SK-N-SH (cell line): ENCODE measurements at regions not wholly inside any gene's neighbourhood (a gene's known extent, or its start where the extent isn't known, plus 50 kb on each side); places are given as distances from the start of the nearest gene placed in this dataset.

Experiments used
- CTCF ChIA-PET: fragments of 300-600, 350-600 bp; formaldehyde crosslinking; extraction: SDS; loops from one replicate; lab custom pipeline; 2021; lab: Yijun Ruan, JAX
- POLR2A ChIA-PET: fragments of 350-600 bp; sonication (Branson Sonifier 250); formaldehyde crosslinking; extraction: SDS; loops from one replicate; lab custom pipeline; 2020; ENCODE audit warnings: antibody characterized with exemption, inconsistent platforms; lab: Yijun Ruan, JAX
- DNase-seq: peaks from one replicate; pipeline ENCODE4 v3.0.0; 2012
- H2AFZ ChIP-seq: fragments of 200-600 bp; sonication (generic); 2 replicates; pipeline ENCODE4 v1.8.1; 2016; ENCODE audit warnings: antibody characterized with exemption, mild to moderate bottlenecking, low read depth
- H3F3A ChIP-seq: fragments of 200-600 bp; sonication (generic); replicated peaks from 2 replicates; pipeline ENCODE3; 2016; ENCODE audit warnings: antibody characterized with exemption, mild to moderate bottlenecking; ENCODE audit not compliant: insufficient read depth
- H3K27ac ChIP-seq, 2 experiments: fragments of 200-500 bp in 1 of 2; fragments of 200-600 bp in 1 of 2; sonication (Bioruptor generic) in 1 of 2; sonication (generic), shearing (Covaris generic) in 1 of 2; 2 replicates each; pipeline versions ENCODE4 v1.5.1 to v1.6.1; 2014 to 2016; ENCODE audit warnings: low read depth in 2 of 2, inconsistent platforms in 1 of 2, low read length in 1 of 2, mild to moderate bottlenecking in 1 of 2, mixed read lengths in 1 of 2
- H3K27me3 ChIP-seq: fragments of 200-600 bp; sonication (generic), shearing (Covaris generic); 2 replicates; pipeline ENCODE4 v1.6.1; 2016; ENCODE audit warnings: mixed run types; ENCODE audit not compliant: insufficient read depth
- H3K36me3 ChIP-seq, 2 experiments: fragments of 200-500 bp in 1 of 2; fragments of 200-600 bp in 1 of 2; sonication (Bioruptor generic) in 1 of 2; sonication (generic) in 1 of 2; replicated peaks in 1 of 2; 2 replicates each; pipeline versions ENCODE3 to v1.5.1; 2014 to 2016; ENCODE audit warnings: low read length in 1 of 2, mild to moderate bottlenecking in 1 of 2; ENCODE audit not compliant: insufficient read depth in 2 of 2, control insufficient read depth in 1 of 2
- H3K4me1 ChIP-seq, 2 experiments: fragments of 200-500 bp in 1 of 2; fragments of 200-600 bp in 1 of 2; sonication (Bioruptor generic) in 1 of 2; sonication (generic), shearing (Covaris generic) in 1 of 2; 2 replicates each; pipeline versions ENCODE4 v1.5.1 to v1.6.1; 2014 to 2016; ENCODE audit warnings: low read depth in 1 of 2, low read length in 1 of 2, mixed run types in 1 of 2; ENCODE audit not compliant: insufficient read depth in 2 of 2, control insufficient read depth in 1 of 2
- H3K4me2 ChIP-seq: fragments of 200-600 bp; sonication (generic), shearing (Covaris generic); 2 replicates; pipeline ENCODE4 v1.6.1; 2017; ENCODE audit warnings: mixed run types
- H3K4me3 ChIP-seq, 2 experiments: fragments of 200-500 bp in 1 of 2; fragments of 200-600 bp in 1 of 2; sonication (Bioruptor generic) in 1 of 2; sonication (generic), shearing (Covaris generic) in 1 of 2; 2 replicates each; pipeline versions ENCODE4 v1.5.1 to v1.8.1; 2014 to 2016; ENCODE audit warnings: low read depth in 2 of 2, inconsistent platforms in 1 of 2, low read length in 1 of 2, mild to moderate bottlenecking in 1 of 2, mixed read lengths in 1 of 2, moderate library complexity in 1 of 2
- H3K79me2 ChIP-seq: fragments of 200-600 bp; sonication (generic); 2 replicates; pipeline ENCODE4 v1.8.1; 2017; ENCODE audit warnings: mild to moderate bottlenecking; ENCODE audit not compliant: insufficient read depth
- H3K9ac ChIP-seq: fragments of 200-600 bp; sonication (generic); 2 replicates; pipeline ENCODE4 v1.6.1; 2017; ENCODE audit warnings: mixed run types
- H3K9me2 ChIP-seq: fragments of 200-600 bp; sonication (generic); 2 replicates; pipeline ENCODE4 v1.6.1; 2017; ENCODE audit warnings: mixed run types
- H3K9me3 ChIP-seq: fragments of 200-600 bp; sonication (generic); 2 replicates; pipeline ENCODE4 v1.6.1; 2017; ENCODE audit warnings: mixed run types, mild to moderate bottlenecking, moderate library complexity
- H4K20me1 ChIP-seq: fragments of 200-600 bp; sonication (generic); 2 replicates; pipeline ENCODE4 v1.6.1; 2017; ENCODE audit warnings: mild to moderate bottlenecking, mixed run types; ENCODE audit not compliant: insufficient read depth
- CHD2 ChIP-seq: fragments of 150-350 bp; IDR thresholded peaks from 2 replicates; pipeline ENCODE4 v1.6.1; 2018; ENCODE audit warnings: low read length; ENCODE audit not compliant: partially characterized antibody
- FOXJ3 ChIP-seq: sonication (generic); formaldehyde crosslinking; IDR thresholded peaks from 2 replicates; pipeline ENCODE4 v1.5.1; 2020; ENCODE audit warnings: mild to moderate bottlenecking, missing genetic modification reagents
- FOXM1 ChIP-seq: IDR thresholded peaks from 2 replicates; pipeline ENCODE4 v1.4.0; 2012; ENCODE audit warnings: low read depth, mild to moderate bottlenecking
- GABPA ChIP-seq: IDR thresholded peaks from 2 replicates; pipeline ENCODE4 v1.4.0; 2012; ENCODE audit warnings: low read depth, mild to moderate bottlenecking
- MEF2A ChIP-seq: IDR thresholded peaks from 2 replicates; pipeline ENCODE4 v1.4.0; 2012; ENCODE audit warnings: low read depth, borderline replicate concordance
- MXI1 ChIP-seq: IDR thresholded peaks from 2 replicates; pipeline ENCODE4 v1.6.1; 2012; ENCODE audit warnings: mild to moderate bottlenecking, low read depth, low read length, improper control_type of control experiment
- NFIC ChIP-seq: IDR thresholded peaks from 2 replicates; pipeline ENCODE4 v1.4.0; 2012; ENCODE audit warnings: borderline replicate concordance
- NRF1 ChIP-seq: IDR thresholded peaks from 2 replicates; pipeline ENCODE4 v1.6.1; 2012; ENCODE audit warnings: low read depth, mild to moderate bottlenecking, low read length
- POLR2AphosphoS5 ChIP-seq: IDR thresholded peaks from 2 replicates; pipeline ENCODE4 v1.6.1; 2012; ENCODE audit warnings: low read depth, low read length
- RAD21 ChIP-seq: IDR thresholded peaks from 2 replicates; pipeline ENCODE4 v1.6.1; 2012; ENCODE audit warnings: mild to moderate bottlenecking, low read length
- RCOR1 ChIP-seq: fragments of 150-350 bp; IDR thresholded peaks from 2 replicates; pipeline ENCODE4 v1.6.1; 2017; ENCODE audit warnings: antibody characterized with exemption, low read length
- REST ChIP-seq: IDR thresholded peaks from 2 replicates; pipeline ENCODE4 v1.6.1; 2012; ENCODE audit warnings: mild to moderate bottlenecking, low read depth, low read length, moderate library complexity
- SIN3A ChIP-seq: IDR thresholded peaks from 2 replicates; pipeline ENCODE4 v1.6.1; 2012; ENCODE audit warnings: low read depth, mild to moderate bottlenecking, low read length, moderate library complexity, borderline replicate concordance
- SMC3 ChIP-seq: IDR thresholded peaks from 2 replicates; pipeline ENCODE4 v1.6.1; 2012; ENCODE audit warnings: low read depth, low read length, improper control_type of control experiment
- TAF1 ChIP-seq: IDR thresholded peaks from 2 replicates; pipeline ENCODE4 v1.6.1; 2012; ENCODE audit warnings: low read depth, mild to moderate bottlenecking, low read length, moderate library complexity, borderline replicate concordance
- TCF12 ChIP-seq: IDR thresholded peaks from 2 replicates; pipeline ENCODE4 v1.4.0; 2012
- USF1 ChIP-seq: IDR thresholded peaks from 2 replicates; pipeline ENCODE4 v1.4.0; 2012; ENCODE audit warnings: low read depth, borderline replicate concordance
- USF2 ChIP-seq: fragments of 150-350 bp; IDR thresholded peaks from 2 replicates; pipeline ENCODE4 v1.6.1; 2017; ENCODE audit warnings: antibody characterized with exemption, low read length, low read depth, borderline replicate concordance
- WGBS: methylation state at CpG from one replicate; pipeline ENCODE4 v1.1.6; 2017; ENCODE audit warnings: low lambda C conversion rate; 5-methylcytosine and 5-hydroxymethylcytosine counted together

- 12% methylated on average over 3 of the region's 3 CpGs for WGBS
- TF ChIP-seq NFIC, result no peak
- no peak for TF ChIP-seq MXI1
- no peak for TF ChIP-seq SMC3
- no peak for TF ChIP-seq POLR2AphosphoS5
- no peak for TF ChIP-seq RCOR1
- TF ChIP-seq USF1, result no peak
- no peak for TF ChIP-seq TAF1
- TF ChIP-seq MEF2A, result no peak
- TF ChIP-seq FOXJ3 (CRISPR knock-in tag), result no peak
- no peak for TF ChIP-seq NRF1
- TF ChIP-seq GABPA, result no peak
- TF ChIP-seq FOXM1, result no peak
- TF ChIP-seq TCF12, result no peak
- TF ChIP-seq REST, result no peak
- TF ChIP-seq USF2, result no peak
- no peak for TF ChIP-seq RAD21
- no peak for TF ChIP-seq SIN3A
- no peak for TF ChIP-seq CHD2
- CTCF ChIA-PET, result no interaction called here
Measured at GRCh38 chr5:6937677-6938076, 224.4 kb downstream of the TENT4A start.

More at GRCh38 chr5:6937677-6938076, 224.4 kb downstream of the TENT4A start:
- H3K79me2 ChIP-seq, result no peaks in the 10 kb centered on the region
- no peaks in the 10 kb centered on the region for H4K20me1 ChIP-seq
- no peaks in the 10 kb centered on the region for H3K27me3 ChIP-seq
- no peak overlapping the region for H3K9ac ChIP-seq
- H3K36me3 ChIP-seq, result no peaks in the 10 kb centered on the region
- H3K4me1 ChIP-seq, result no peaks in the 10 kb centered on the region
- H3K9me3 ChIP-seq, result no peaks in the 10 kb centered on the region
- H3K4me3 ChIP-seq, result no peak overlapping the region
- no peaks in the 10 kb centered on the region for H3F3A ChIP-seq
- DNase-seq, result no peak
- POLR2A ChIA-PET, result no interaction called here
- H3K27ac ChIP-seq, result no peak overlapping the region
- H2AFZ ChIP-seq, result no peak overlapping the region
- no peak overlapping the region for H3K4me2 ChIP-seq
- no peaks in the 10 kb centered on the region for H3K9me2 ChIP-seq
